ENCODE measurements at regions not wholly inside any gene's neighbourhood (a gene's known extent, or its start where the extent isn't known, plus 50 kb on each side); places are given as distances from the start of the nearest gene placed in this dataset.

DNA sequence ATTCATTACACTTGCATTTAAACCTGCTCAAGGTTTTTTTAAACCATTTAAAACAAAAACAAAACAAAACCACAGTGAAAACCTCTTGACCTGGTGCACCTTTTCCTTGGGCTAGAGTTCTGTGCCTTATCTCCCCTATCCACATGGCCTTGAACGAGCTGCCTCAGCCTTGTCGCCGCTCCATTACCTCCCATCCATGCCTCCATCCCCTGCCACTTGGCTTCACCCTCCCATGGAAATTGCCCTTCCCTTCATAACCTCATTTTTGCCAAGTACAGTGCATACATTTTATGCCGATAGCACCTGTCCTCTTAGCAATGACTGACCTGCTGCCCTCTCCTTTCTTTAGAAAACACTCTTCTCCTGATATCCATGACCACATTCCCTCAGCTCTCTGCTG, 188.6 kb upstream of the ASIC2 start:
- no peak for DNase-seq

DNA sequence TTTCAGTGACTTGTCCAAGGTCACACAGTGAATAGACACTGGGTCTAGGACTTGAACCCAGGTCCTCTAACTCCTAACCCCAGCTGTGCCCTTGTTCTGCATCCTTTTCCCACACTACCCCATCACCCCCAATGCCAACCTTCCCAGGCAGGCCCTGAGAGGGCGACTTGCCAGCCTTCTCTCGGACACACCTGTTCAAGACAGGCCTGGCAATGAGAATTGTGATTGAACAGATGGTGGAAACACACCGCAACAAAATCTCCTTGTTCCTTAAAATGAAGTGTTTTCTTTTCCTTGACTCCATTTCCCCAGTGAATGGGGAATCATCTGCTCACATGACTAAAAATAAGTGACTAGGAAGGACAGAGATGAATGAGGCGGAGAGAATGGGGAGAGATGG, 189.5 kb upstream of the ASIC2 start:
- DNase-seq, result no peak

DNA sequence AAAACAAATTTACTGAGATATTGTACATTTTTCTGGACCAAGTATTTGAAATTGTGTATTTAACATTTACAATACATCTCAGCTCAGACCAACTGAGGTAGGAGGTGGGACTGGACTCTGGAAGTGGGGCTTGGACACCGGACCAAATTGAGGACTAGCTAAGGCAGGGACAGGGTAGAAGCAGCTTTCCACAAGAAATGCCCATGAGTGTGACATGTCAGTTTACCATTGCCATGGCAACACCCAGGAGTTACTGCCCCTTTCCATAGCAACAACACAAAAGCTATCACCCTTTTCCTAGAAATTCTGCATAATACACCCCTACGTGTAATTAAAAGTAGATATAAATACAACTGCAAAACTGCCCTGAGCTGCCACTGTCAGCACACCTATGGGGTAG, 191.5 kb upstream of the ASIC2 start:
- DNase-seq, result no peak

DNA sequence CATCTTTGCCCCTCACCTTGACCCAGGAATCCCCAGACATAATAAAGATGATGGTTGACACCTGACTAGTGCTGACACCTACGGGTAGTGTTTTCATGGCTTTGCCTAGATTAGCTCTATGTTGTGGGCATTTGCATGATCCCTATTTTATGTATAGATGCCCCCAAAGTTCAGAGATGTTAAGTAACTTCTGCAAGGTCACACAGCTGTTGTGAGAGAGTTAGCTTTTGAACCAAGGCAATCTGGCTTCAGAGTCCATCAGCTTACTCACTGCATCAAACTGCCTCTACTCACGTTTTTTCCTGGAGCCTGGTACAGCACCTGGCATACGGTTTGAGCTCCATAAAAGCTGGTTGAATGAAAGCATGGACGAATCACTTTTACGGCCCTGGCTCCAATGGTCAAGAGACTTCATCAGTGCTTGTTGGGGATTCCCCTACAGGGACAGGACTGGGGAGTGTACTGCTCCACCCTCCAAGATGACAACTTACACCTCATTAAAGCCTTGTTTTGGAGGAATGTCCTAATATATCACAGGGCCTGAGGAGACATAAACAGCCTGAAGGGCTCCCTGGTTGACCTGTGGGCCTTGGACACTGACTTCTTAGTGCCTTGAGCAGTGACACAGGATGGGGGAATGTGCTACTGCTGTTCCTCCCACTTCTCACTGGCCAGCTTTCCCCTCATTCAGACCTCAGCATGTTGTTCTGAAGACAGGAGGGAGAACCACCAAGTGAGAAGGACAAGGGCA, 193.2 kb upstream of the ASIC2 start:
- DNase-seq, result no peak

DNA sequence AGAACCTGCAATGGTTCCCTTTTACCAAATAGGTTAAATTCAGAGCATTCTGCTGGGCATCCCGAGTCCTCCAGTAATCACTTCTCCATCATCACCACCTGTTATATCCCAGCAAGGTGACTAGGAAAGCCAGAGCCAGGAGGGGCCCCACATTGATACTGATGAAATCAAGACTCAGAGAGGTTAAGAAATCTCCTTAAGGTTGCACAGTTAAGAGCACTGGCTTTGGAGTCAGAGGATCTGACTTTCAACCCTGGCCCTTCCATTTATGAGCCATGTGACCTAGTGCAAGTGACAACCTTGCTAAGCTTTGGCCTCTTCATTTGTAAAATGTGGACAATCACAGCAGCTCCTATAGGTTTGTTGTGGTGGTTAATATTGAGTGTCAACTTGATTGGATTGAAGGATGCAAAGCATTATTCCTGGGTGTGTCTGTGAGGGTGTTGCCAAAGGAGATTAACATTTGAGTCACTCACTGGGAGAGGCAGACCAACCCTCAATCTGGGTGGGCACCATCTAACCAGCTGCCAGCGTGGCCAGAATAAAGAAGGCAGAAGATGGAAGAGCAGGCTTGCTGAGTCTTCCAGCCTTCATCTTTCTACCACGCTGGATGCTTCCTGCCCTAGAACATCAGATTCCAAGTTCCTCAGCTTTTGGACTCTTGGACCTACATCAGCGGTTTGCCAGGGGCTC, 194.2 kb upstream of the ASIC2 start:
- no peak for DNase-seq

DNA sequence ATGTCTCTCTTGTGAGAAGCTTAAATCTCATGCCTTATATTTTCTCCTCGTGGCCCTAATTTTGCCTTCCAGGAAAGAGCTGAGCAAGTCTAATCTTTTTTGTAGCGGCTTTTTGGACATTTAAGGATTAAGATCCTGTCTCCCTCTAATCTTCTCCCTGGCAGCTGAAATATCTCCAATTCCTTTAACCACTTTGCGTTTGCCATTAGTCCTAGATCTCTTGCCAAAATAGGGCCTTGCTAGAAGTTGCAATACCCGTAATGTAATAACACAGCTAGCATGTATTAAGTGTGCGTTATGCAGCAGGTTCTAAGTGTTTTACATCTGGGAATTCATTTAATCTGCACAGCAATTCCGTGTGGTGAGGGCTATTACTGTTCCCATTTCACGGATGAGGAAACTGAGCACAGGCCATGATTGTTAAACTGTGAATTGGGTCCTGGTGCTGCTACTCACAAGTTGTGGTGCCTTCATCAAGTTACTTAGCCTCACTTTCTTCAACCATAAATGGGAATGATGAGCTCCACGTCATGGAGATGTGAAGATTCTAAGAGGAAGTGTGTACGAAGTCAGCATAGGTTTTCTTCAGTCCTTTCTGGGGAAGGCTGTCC, 198.9 kb upstream of the ASIC2 start:
- no peak for DNase-seq

DNA sequence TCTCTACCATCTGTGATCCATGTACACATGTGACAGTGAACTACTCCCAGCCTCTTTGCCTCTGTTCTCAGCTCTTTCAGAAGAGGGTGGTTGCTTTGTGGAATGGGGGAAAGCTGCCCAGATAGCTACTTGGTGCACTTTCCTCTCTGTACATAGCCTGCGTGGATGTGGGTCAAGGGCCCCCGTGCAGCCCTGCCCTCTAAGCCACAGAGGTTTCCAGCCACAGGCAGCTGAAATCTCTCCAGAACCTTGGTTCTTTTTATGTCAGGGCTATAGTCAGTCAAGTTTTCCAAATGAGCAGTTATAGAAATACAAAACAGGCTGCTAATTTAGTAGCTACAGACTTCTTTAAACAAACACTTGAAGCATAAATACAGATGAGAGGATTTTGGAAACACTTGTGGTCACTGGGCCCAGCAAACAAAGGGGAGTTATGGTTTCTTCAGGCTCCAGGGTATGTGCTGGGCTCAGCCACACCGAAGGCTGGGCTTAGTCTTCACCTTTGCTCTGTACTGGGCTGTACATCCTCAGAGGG, 199.7 kb upstream of the ASIC2 start:
- no peak for DNase-seq

DNA sequence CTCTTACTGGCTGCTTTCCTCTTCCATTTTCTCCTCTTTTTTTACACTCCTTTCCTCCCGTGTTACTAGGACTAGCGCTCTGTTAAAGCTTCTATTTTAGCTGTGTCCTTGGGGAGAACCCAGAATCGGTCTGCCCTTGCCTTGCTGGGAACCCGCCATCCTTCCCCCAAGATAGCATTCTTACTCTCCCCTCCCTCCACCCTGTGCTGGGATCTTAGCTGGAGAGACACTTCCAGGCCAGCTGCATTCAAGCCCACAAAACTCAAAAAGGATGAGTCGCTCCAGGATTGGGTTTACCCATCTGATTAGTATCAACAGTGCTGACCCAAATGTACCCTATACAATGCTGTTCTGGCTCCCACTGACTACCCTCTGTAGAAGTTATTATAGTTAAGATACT, 200.5 kb upstream of the ASIC2 start:
- no peak for DNase-seq

DNA sequence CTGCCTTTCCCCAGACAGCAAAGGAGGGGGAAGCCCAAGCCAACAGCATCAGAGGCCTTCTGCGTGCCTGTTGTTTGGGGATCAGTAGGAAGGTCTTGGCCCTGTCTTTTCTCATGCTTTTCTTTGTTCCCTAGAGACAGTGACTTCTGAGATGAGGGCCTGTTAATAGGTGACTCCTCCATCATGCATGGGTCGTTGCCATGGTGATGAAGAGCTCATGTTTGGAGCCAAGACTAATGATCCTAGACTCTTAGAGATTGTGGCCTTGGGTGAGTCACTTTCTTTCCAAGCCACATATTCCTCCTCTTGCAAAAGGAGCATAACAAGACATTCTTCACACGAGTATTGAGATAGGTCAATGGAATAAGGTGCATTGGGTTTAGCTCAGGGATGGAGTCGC, 201.1 kb upstream of the ASIC2 start:
- no peak for DNase-seq

DNA sequence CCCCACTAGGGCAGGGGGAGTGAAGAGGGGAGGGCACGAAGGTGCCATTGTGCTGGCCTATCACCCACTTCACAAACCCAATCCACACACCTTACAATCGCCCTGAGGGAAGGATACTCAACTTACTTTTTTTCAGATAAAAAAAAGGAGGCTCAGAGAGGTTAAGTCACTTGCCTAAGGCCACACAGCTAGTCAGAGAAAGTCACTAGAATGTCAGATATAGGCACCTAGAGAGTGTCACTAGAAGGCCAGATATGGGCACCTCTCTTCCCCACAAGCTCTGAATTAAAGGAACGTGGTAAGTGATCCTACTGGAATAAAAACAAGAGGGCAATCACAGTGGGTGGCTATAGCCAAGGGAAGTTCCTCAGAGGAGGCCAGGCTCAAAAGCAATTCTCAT, 204.5 kb upstream of the ASIC2 start:
- DNase-seq, result no peak

DNA sequence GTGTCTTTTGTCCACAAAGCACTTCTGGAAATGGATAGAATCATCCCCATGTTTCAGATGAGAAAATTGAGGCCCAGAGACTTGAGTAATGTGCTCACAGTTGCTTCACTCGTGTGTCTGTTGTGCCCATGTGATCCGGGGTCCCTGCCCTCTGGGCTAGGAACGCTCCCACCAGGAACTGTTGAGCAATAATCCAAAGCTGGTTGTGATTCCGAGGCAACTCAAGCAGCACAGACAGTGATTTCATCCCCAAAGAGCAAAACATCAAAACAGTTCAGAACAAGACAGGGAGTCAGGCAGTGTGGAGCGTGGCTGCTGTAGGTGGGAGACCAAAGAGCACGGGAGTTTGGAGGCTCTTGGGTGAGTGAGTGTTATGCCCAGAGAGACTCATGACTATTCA, 205.0 kb upstream of the ASIC2 start:
- DNase-seq, result no peak

DNA sequence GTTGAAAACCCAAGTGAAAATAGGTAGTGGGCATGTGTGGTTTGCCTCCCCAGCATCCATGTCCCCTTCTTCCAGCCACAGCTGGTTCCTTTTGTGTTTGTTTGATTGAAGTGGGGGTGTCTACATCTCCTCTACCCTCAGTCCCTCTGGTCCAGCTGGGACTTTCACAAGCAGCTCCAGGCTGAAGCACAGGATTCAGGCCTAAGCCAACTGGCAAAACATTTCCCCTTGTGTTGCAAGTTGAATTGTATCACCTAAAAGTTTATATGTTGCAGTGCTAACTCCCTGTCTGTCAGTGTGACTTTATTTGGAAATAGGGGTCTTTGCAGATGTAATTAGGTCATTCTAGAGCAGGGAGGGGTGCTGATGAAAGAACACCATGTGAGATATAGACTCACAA, 205.9 kb upstream of the ASIC2 start:
- DNase-seq, result no peak

DNA sequence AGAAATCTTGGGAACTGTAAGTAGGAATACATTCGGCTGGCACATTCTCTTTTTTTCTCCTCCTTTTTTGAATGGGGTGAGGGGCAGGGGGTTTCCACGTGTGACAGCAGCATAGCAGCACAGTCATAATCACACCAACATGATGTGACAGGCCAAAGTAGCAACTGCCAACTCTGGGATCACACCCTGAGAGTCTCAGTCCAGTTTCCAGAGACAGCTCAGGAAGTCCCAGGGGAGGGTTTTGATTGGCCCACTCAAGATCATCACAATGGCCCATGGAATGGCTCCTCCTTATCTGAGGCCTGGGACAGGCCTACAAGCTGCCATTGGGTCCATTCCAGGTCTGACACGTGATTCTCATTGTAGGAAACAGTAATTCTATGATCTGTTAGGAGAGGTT, 207.1 kb upstream of the ASIC2 start:
- DNase-seq, result no peak

DNA sequence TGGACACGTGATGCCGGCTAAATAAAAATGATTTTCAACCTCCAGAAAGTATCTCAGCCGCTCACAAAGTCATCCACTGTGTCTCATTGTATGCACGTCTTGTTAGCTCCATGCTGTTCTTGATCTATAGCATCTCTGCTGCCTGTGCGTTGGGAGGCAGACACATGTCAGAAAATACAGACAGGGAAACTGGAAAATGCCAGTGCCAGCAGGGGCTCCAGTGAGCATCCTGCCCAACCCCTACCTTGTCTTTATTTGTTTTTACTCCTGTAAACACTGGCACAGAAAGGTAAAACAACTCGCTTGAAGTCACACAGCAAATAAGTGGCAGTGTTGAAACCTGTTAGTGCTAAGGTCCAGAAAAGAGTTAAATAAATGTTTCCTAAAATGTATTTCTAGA, 208.1 kb upstream of the ASIC2 start:
- no peak for DNase-seq

DNA sequence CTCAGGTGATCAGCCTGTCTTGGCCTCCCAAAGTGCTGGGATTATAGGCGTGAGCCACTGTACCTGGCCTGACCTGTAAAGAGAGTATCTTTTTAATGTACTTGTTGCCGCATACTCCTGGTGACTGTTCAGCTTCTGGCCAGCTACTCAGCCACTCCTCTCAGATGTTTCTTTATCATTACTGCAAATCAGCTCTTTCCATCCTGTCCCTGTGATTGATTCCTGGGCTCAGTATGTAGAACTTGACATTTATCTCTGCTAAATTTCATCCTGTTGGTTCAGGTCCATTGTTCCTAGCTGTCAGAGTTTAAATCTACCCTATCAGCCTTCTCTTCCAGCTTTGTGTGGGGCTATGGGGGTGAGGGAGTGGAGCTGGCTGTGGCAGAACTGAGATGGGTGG, 211.5 kb upstream of the ASIC2 start:
- DNase-seq, result no peak

DNA sequence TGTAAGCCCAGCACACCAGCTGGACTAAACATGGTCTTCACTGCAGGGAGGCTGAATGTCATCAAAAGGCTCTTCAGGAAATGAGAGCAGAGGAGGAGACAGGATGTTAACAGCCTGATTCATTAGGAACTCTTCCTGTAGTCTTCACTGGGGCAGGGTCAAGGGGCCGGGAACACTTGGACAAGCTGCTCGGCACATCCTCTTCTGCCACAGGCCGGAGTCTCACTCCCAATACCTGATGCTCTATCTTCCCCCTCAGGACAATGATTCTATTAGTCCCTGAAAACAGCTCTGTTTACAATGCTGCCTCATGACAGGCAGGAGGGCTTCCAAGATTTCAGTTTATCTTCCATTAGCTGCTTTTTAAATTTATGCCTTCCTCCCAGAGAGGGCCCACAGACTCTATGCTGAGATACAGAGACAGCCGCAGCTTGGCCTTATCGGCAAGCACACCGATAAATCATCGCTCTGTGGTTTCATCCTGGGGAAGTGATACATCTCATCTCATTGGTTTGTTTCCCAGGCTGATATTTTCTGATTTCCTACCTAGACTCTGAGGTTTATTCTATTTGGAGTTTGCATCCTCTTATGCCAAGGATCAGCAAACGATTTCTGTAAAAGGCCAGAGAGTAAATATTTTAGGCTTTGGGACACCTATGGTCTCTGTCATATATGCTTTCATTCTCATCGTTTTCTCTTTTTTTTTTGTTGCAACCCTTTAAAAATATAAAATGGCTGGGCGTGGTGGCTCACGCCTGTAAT, 214.0 kb upstream of the ASIC2 start:
- DNase-seq, result no peak

DNA sequence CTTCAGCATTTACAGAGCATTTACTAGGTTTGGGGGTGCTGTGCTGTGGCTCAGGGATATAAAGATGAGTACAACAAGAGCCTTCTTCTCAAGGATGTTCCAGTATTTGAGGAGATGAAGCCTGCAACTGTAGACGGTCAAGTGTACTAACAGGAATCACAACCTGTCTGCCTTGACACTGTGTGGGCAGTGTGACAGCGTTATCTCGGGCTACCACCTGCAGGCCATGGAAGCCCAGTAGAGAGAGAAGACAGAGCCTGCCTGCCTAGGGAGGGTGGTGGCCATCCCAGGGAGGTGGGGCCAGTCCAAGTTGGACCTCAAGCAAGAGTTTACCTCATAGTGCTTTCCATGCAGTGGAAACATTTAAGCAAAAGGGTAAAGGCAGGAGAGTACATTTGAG, 215.1 kb upstream of the ASIC2 start:
- no peak for DNase-seq

DNA sequence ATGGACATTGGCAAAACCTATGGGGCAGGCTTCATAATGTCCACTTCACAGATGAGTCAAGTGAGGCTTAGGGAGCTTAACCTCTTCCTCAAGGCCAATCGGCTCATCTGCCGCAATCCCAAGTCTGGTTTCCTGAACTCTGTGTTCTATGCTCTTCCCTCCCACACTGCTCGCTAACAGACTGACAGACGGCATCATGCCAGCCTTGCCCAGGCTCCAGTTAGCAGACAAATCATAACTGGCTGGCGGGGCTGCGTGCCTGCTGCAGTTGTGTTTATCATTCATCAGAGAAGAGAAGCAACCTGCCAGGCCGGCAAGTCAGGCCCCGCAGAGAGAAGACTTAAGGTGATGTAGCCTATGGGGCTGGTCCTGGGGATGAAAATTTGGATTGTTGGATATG, 216.2 kb upstream of the ASIC2 start:
- no peak for DNase-seq

DNA sequence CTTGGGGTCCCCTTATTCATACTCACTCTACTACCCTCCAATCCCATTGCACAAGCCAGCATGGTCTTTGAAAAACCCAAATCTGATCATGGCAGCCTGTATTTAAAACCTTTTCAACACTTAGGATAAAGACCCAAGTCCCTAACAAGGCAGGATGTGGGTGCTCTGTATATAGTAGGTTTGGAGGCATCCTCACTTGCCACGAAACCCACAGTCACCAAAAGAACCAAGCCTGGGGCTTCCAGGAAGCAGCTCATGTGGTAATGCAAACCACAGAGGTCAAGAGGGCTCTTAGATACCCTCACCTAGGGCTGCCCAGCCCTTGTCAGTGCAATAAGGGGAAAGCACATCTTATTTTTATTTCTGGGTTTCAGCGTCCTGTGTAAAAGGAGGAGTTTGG, 218.6 kb upstream of the ASIC2 start:
- DNase-seq, result no peak

DNA sequence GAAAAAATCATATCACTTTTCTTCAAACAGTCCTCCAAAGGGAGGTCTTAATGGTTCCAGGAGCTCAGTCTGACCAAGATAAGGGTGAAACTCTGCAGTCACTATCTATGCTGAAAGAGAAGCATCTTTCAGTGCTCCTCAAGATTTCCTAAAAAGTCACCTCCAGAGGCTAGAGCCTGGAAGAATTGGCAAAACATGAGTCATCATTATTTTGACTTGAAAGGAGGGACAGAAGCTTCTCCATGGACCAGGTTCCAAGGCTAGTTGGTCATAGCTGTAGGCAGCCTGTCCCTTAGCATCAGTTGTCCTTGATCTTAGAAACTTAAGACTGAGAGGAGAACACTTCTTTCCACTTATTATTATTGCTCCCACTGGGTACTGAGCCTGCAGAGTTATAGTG, 219.0 kb upstream of the ASIC2 start:
- DNase-seq, result no peak

DNA sequence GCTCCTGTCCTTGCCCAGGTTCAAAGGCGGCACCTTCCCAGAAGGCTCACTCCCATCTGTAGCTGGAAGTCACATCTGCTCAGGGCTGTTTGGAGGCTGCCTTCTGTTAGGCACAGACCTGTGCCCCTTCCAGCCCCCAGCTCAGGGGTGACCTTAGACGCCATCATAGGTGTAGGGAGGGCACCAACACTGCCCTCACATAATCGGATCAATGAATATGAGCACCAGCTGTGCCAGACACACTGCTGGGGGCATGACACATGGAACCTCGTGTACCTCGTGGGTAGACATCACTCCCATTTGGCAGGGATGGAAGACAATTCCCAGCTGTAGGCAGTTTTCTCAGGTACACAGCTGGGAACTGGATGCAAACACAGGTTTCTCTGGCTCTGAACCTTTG, 220.7 kb upstream of the ASIC2 start:
- DNase-seq, result no peak

DNA sequence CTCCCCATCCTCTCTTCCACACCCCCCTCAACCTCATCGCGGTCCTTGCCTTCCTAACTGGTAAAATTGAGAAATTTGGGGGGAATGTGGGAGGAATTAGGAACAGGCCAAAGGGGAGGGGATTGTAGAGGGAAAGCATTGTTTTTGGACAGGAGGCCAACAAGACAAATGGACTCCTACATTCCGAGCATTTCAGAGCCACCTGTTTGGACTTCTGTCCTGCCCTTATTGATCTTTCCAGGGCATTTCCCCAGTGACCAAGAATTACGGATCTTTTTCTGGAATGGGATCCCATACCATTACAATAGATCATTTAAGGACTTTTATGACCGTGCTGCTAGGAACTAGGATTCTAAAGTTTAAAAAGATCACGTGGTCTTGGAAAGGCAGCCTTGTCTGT, 221.3 kb upstream of the ASIC2 start:
- DNase-seq, result no peak

DNA sequence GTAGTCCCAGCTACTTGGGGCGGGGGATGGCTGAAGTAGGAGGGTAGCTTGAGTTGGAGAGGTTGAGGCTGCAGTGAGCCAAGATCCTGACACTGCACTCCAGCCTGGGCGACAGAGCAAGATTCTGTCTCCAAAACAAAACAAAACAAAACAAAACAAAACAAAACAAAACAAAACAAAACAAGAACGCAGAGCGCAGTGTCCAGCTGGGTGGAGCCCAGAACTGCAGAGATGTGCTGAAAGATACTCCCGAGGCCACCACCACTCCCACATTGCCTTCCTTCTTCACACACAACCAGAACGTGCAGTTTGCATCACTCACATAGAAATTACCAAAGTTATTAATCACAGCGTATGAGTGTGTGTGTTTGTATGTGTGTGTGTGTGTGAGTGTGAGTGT, 222.9 kb upstream of the ASIC2 start:
- DNase-seq, result no peak

Data from T-helper 9 cell (primary cell).